OCI-LY3 (cell line): ENCODE measurements at regions not wholly inside any gene's neighbourhood (a gene's known extent, or its start where the extent isn't known, plus 50 kb on each side); places are given as distances from the start of the nearest gene placed in this dataset.

Experiments used
- H2AFZ ChIP-seq: fragments of 200-600, 300-600 bp; shearing (Covaris generic); 2 replicates; pipeline ENCODE4 v1.6.0; 2014; ENCODE audit warnings: antibody characterized with exemption, low read depth, low read length
- H3K27ac ChIP-seq: fragments of 200-600, 300-600 bp; sonication (generic); 2 replicates; pipeline ENCODE4 v1.5.1; 2014; ENCODE audit warnings: mild to moderate bottlenecking, low read length, moderate library complexity, mixed read lengths
- H3K27me3 ChIP-seq: fragments of 200-600, 300-600 bp; sonication (generic); 2 replicates; pipeline ENCODE4 v1.6.1; 2014; ENCODE audit warnings: low read depth, low read length, mixed read lengths
- H3K36me3 ChIP-seq: fragments of 200-600, 300-600 bp; sonication (generic); replicated peaks from 2 replicates; pipeline ENCODE3; 2014; ENCODE audit warnings: low read depth, low read length, mixed read lengths
- H3K4me1 ChIP-seq: fragments of 300-600, 200-600 bp; sonication (generic); 2 replicates; pipeline ENCODE4 v1.6.1; 2014; ENCODE audit warnings: low read length, mixed read lengths
- H3K4me2 ChIP-seq: fragments of 200-600, 300-600 bp; sonication (generic); 2 replicates; pipeline ENCODE4 v1.6.1; 2014; ENCODE audit warnings: low read length, mixed read lengths
- H3K4me3 ChIP-seq: fragments of 300-600, 200-600 bp; sonication (generic); 2 replicates; pipeline ENCODE4 v1.5.1; 2014; ENCODE audit warnings: antibody characterized with exemption, mild to moderate bottlenecking, low read length, moderate library complexity
- H3K79me2 ChIP-seq: fragments of 300-600, 200-600 bp; shearing (Covaris generic); 2 replicates; pipeline ENCODE4 v1.6.1; 2014; ENCODE audit warnings: mild to moderate bottlenecking, low read length, mixed read lengths
- H3K9ac ChIP-seq: fragments of 300-600, 200-600 bp; shearing (Covaris generic); 2 replicates; pipeline ENCODE4 v1.6.0; 2014; ENCODE audit warnings: mild to moderate bottlenecking, low read length, moderate library complexity
- H3K9me3 ChIP-seq: fragments of 200-600, 300-600 bp; shearing (Covaris generic); 2 replicates; pipeline ENCODE4 v1.6.1; 2014; ENCODE audit warnings: low read length, mixed read lengths; ENCODE audit not compliant: insufficient read depth
- H4K20me1 ChIP-seq: fragments of 200-600, 300-600 bp; sonication (generic); 2 replicates; pipeline ENCODE4 v1.6.1; 2016; ENCODE audit warnings: low read length, mixed read lengths; ENCODE audit not compliant: insufficient read depth
- CTCF ChIP-seq: fragments of 200-600, 300-600 bp; sonication (generic); IDR thresholded peaks from 2 replicates; pipeline ENCODE4 v1.5.1; 2014; ENCODE audit warnings: antibody characterized with exemption, low read length, low read depth
- EZH2phosphoT487 ChIP-seq: fragments of 200-600 bp; shearing (Covaris generic); IDR thresholded peaks from 2 replicates; pipeline ENCODE4 v1.6.1; 2018; ENCODE audit warnings: antibody characterized with exemption, mixed run types, low read depth

GRCh38 chr4:58740897-58741296 lies 1630.7 kb upstream of the IGFBP7 start:
- no peaks in the 10 kb centered on the region for H3K9me3 ChIP-seq
- H3K4me1 ChIP-seq: no peaks in the 10 kb centered on the region
- H3K4me3 ChIP-seq: no peak overlapping the region
- H4K20me1 ChIP-seq: no peaks in the 10 kb centered on the region
- no peaks in the 10 kb centered on the region for H3K79me2 ChIP-seq
- H2AFZ ChIP-seq: no peak overlapping the region
- TF ChIP-seq CTCF: no peak
- no peak for TF ChIP-seq EZH2phosphoT487
- no peak overlapping the region for H3K4me2 ChIP-seq
- no peak overlapping the region for H3K9ac ChIP-seq
- no peak overlapping the region for H3K27ac ChIP-seq
- H3K36me3 ChIP-seq: no peaks in the 10 kb centered on the region
- no peaks in the 10 kb centered on the region for H3K27me3 ChIP-seq

DNA sequence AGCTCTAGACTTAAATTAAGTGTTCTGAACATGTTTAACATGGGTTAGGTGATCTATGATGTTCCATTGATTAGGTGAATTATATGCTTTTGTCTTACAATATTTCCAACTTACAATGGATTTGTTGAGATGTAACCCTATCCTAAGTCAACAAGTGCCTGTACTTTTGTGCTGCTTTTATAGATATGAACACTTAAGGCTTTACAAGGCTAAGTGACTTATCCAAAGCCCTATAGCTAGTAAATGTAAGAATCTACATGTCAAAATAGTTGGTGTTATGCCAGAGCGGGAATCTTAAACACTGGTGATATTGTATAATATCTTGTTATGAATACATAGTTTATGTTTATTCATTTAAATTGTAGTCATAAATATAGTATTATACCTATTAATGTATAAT lies 1629.1 kb upstream of the IGFBP7 start:
- no peaks in the 10 kb centered on the region for H3K9me3 ChIP-seq
- no peak overlapping the region for H2AFZ ChIP-seq
- H3K4me3 ChIP-seq: no peak overlapping the region
- no peaks in the 10 kb centered on the region for H4K20me1 ChIP-seq
- no peak overlapping the region for H3K4me2 ChIP-seq
- TF ChIP-seq EZH2phosphoT487 (no peak), CTCF (no peak)
- peaks cover 4% of the 10 kb centered on the region for H3K4me1 ChIP-seq
- H3K36me3 ChIP-seq: peaks cover 4% of the 10 kb centered on the region
- H3K9ac ChIP-seq: no peak overlapping the region
- H3K79me2 ChIP-seq: no peaks in the 10 kb centered on the region
- no peak overlapping the region for H3K27ac ChIP-seq
- H3K27me3 ChIP-seq: no peaks in the 10 kb centered on the region

DNA sequence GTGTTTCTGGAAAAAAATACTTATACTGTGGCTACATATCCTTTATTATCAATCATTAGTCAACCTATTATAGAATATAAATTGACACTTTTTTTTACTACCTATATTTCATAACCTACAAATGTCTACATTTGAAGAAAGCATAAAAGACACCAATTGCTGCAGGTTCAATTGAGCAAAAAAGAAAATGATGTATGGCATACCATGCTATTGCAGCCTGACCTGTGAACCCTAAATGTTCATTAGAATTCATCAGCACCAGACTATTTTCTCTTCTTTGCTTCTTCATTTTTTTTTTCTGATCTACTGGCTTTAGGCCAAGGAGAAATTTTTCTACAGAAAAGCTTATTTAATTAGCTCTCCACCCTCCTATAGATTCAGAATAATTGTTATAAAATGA lies 1628.2 kb upstream of the IGFBP7 start:
- Histone ChIP-seq H4K20me1 (no peaks in the 10 kb centered on the region), H3K9ac (no peak overlapping the region), H3K4me2 (no peak overlapping the region), H3K79me2 (no peaks in the 10 kb centered on the region), H3K4me3 (no peak overlapping the region), H2AFZ (no peak overlapping the region), H3K27ac (no peak overlapping the region), H3K9me3 (no peaks in the 10 kb centered on the region), H3K4me1 (peaks cover 10% of the 10 kb centered on the region), H3K27me3 (no peaks in the 10 kb centered on the region), H3K36me3 (peaks cover 4% of the 10 kb centered on the region)
- no peak for TF ChIP-seq CTCF
- no peak for TF ChIP-seq EZH2phosphoT487

GRCh38 chr4:58734030-58734674 lies 1624.0 kb upstream of the IGFBP7 start:
- no peaks in the 10 kb centered on the region for H3K79me2 ChIP-seq

More at GRCh38 chr4:58734030-58734674, 1624.0 kb upstream of the IGFBP7 start:
- peaks cover 4% of the 10 kb centered on the region for H3K36me3 ChIP-seq
- H4K20me1 ChIP-seq: no peaks in the 10 kb centered on the region
- peak overlapping the region; percentile 98 for H2AFZ ChIP-seq
- no peak overlapping the region for H3K4me3 ChIP-seq
- no peak for TF ChIP-seq CTCF
- no peak for TF ChIP-seq EZH2phosphoT487
- H3K27me3 ChIP-seq: no peaks in the 10 kb centered on the region
- no peak overlapping the region for H3K9ac ChIP-seq
- H3K27ac ChIP-seq: peak overlapping the region; percentile 15; the same call in 1 of the 2 replicates
- no peaks in the 10 kb centered on the region for H3K9me3 ChIP-seq
- peaks cover 10% of the 10 kb centered on the region for H3K4me1 ChIP-seq
- peak overlapping the region; percentile 29; the same call in 1 of the 2 replicates for H3K4me2 ChIP-seq
